Left lung (tissue), 4 donors: ENCODE measurements at regions not wholly inside any gene's neighbourhood (a gene's known extent, or its start where the extent isn't known, plus 50 kb on each side); places are given as distances from the start of the nearest gene placed in this dataset.

Source experiments
- ATAC-seq: fragments of 200-7000 bp; cut with Tn5 transposase; one replicate; pipeline ENCODE4 v1.9.1; 2020; ENCODE audit warnings: moderate library complexity
- DNase-seq, 4 donors: peaks; one replicate each; pipeline ENCODE4 v3.0.0-alpha.2; 2013 to 2020
- H3K27ac ChIP-seq, 2 donors: fragments of 200-600 bp; sonication (generic) in 1 of 2; one replicate each; pipeline versions ENCODE4 v1.5.0 to v1.8.0; 2020 to 2021
- H3K27me3 ChIP-seq, 2 donors: fragments of 200-600 bp; sonication (generic) in 1 of 2; one replicate each; pipeline versions ENCODE4 v1.5.0 to v1.8.0; 2020 to 2021
- H3K36me3 ChIP-seq, 2 donors: fragments of 200-600 bp; sonication (generic) in 1 of 2; one replicate each; pipeline versions ENCODE4 v1.5.0 to v1.8.0; 2020 to 2021
- H3K4me1 ChIP-seq, 2 donors: fragments of 200-600 bp; one replicate each; pipeline ENCODE4 v1.8.0; 2021
- H3K4me3 ChIP-seq, 2 donors: fragments of 200-600 bp; sonication (generic) in 1 of 2; one replicate each; pipeline versions ENCODE4 v1.5.0 to v1.8.0; 2020 to 2021; ENCODE audit warnings: mild to moderate bottlenecking in 1 of 2
- H3K9me3 ChIP-seq, 2 donors: fragments of 200-600 bp; sonication (generic) in 1 of 2; one replicate each; pipeline versions ENCODE4 v1.5.0 to v1.8.0; 2020 to 2021
- CTCF ChIP-seq, 2 donors: fragments of 200-600 bp; sonication (generic) in 1 of 2; IDR thresholded peaks; one replicate each; pipeline versions ENCODE4 v1.5.0 to v1.8.0; 2021; ENCODE audit warnings: antibody characterized with exemption in 2 of 2
- intact Hi-C, 2 donors: fragments of 100-400 bp; cut with DNase I; formaldehyde crosslinking; loops; one replicate each; pipeline versions ENCODE4 v1.11.2 to v1.14.2; 2022
- donor health status: DM: no; HTN: yes; CAD: no.
- donor health status: DM: no; HTN: no; CAD: no.

GRCh38 chr2:172198908-172199307, 96.2 kb upstream of the DLX2 start:
- Histone ChIP-seq H3K27ac (no peak overlapping the region), H3K36me3 (no peaks in the 10 kb centered on the region), H3K4me3 (no peak overlapping the region), H3K4me1 (peaks cover 0 to 11% of the 10 kb centered on the region in 2 donors), H3K9me3 (peaks cover 0 to 16% of the 10 kb centered on the region in 2 donors), H3K27me3 (no peaks in the 10 kb centered on the region)
- no peak for TF ChIP-seq CTCF (IDR thresholded peaks at IDR 0.05)
- ATAC-seq (no peak), DNase-seq (no peak)
- intact Hi-C loops = no loop called here

- H3K27me3 ChIP-seq = no peaks in the 10 kb centered on the region
- intact Hi-C loops = no loop called here
- DNase-seq (no peak), ATAC-seq (peak; percentile 52)
- H3K4me3 ChIP-seq = no peak overlapping the region
- peaks cover 0 to 8% of the 10 kb centered on the region in 2 donors for H3K9me3 ChIP-seq
- no peak overlapping the region for H3K27ac ChIP-seq
- H3K4me1 ChIP-seq = peaks cover 0 to 11% of the 10 kb centered on the region in 2 donors
- H3K36me3 ChIP-seq = no peaks in the 10 kb centered on the region
- TF ChIP-seq CTCF (IDR thresholded peaks at IDR 0.05) = peak; percentile 28 to 50
Observed at GRCh38 chr2:172200495-172201085, 97.9 kb upstream of the DLX2 start.

GRCh38 chr2:172204309-172204708, 101.6 kb upstream of the DLX2 start:
- no peak for DNase-seq
- no peak for ATAC-seq
- H3K36me3 ChIP-seq = no peaks in the 10 kb centered on the region

GRCh38 chr2:172204762-172205161, 102.1 kb upstream of the DLX2 start:
- H3K36me3 ChIP-seq = no peaks in the 10 kb centered on the region
- TF ChIP-seq CTCF (IDR thresholded peaks at IDR 0.05) = no peak
- intact Hi-C loops = no loop called here

More at GRCh38 chr2:172204309-172204708, 101.6 kb upstream of the DLX2 start:
- Histone ChIP-seq H3K4me1 (peaks cover 0 to 14% of the 10 kb centered on the region in 2 donors), H3K9me3 (peaks cover 0 to 8% of the 10 kb centered on the region in 2 donors), H3K27me3 (no peaks in the 10 kb centered on the region), H3K27ac (no peak overlapping the region), H3K4me3 (no peak overlapping the region)
- intact Hi-C loops = no loop called here
- TF ChIP-seq CTCF (IDR thresholded peaks at IDR 0.05) = no peak

GRCh38 chr2:172205292-172205691, 102.6 kb upstream of the DLX2 start:
- no peak for TF ChIP-seq CTCF (IDR thresholded peaks at IDR 0.05)
- ATAC-seq (no peak), DNase-seq (no peak)
- peaks cover 0 to 3% of the 10 kb centered on the region in 2 donors for H3K9me3 ChIP-seq
- H3K27me3 ChIP-seq = no peaks in the 10 kb centered on the region
- H3K36me3 ChIP-seq = no peaks in the 10 kb centered on the region
- peaks cover 0 to 22% of the 10 kb centered on the region in 2 donors for H3K4me1 ChIP-seq
- no peak overlapping the region for H3K4me3 ChIP-seq
- H3K27ac ChIP-seq = no peak overlapping the region
- intact Hi-C loops = no loop called here

More at GRCh38 chr2:172204762-172205161, 102.1 kb upstream of the DLX2 start:
- no peak for DNase-seq
- Histone ChIP-seq H3K9me3 (peaks cover 0 to 8% of the 10 kb centered on the region in 2 donors), H3K27me3 (no peaks in the 10 kb centered on the region), H3K4me1 (peaks cover 0 to 17% of the 10 kb centered on the region in 2 donors), H3K4me3 (no peak overlapping the region), H3K27ac (no peak overlapping the region)
- ATAC-seq = no peak
